ENCODE measurements at regions not wholly inside any gene's neighbourhood (a gene's known extent, or its start where the extent isn't known, plus 50 kb on each side); places are given as distances from the start of the nearest gene placed in this dataset.

DNA sequence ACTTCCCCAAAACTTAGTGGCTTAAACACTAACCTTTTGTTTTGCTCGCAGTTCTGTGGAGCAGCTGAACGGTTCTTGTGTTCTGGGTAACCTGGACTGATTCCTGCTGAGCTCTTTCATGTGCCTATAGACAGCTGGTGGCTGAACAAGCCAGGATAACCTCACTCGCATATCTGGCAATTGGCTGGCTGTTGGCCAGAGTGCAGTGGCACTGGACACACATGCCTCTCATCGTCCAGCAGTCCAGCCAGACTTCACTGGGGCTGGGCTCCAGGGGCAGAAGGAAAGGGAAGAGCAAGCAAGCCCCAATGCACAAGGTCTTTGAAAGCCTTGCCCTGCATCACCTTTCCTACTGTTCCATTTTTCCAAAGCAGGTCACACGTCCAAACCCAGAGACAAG, 53.6 kb upstream of the GATA2 start:
- no peak for DNase-seq
- Mint-ChIP-seq H3K4me1 (peaks cover 14% of the 10 kb centered on the region), H3K27me3 (ENCODE audit: low read depth in 3 of 3) (peaks cover 1 to 14% (median 9%) of the 10 kb centered on the region in 3 donors), H3K9me3 (peaks cover 5 to 18% (median 11%) of the 10 kb centered on the region in 7 donors), H3K36me3 (no peaks in the 10 kb centered on the region), H3K4me3 (no peak overlapping the region), H3K27ac (peak overlapping the region in 1 of 7 donors; percentile 18)
- intact Hi-C loops (cut with micrococcal nuclease): no loop called here
- Histone ChIP-seq H3K4me2 (replicated peaks; ENCODE audit: extremely low read depth, low read length, poor library complexity, severe bottlenecking) (no peak overlapping the region), H3K27ac (ENCODE audit: low read depth in 1 of 2, low read length in 2 of 2) (no peak overlapping the region), H3K9ac (ENCODE audit: insufficient read depth, low read length, poor library complexity, severe bottlenecking) (no peak overlapping the region), H3K79me2 (ENCODE audit: insufficient read depth, low read length) (no peaks in the 10 kb centered on the region), H2AFZ (ENCODE audit: insufficient read depth, low read depth, low read length, poor library complexity, severe bottlenecking) (no peak overlapping the region), H3K4me1 (ENCODE audit: control insufficient read depth in 1 of 2, insufficient read depth in 2 of 2, low read length in 2 of 2) (no peaks in the 10 kb centered on the region), H4K20me1 (ENCODE audit: insufficient read depth, low read length) (no peaks in the 10 kb centered on the region), H3K27me3 (ENCODE audit: control insufficient read depth in 2 of 2, insufficient read depth in 2 of 2, low read length in 2 of 2) (no peaks in the 10 kb centered on the region), H3K9me3 (replicated peaks in 1 of 2; ENCODE audit: control insufficient read depth in 1 of 2, insufficient read depth in 1 of 2, low read length in 2 of 2) (peaks cover 3 to 5% of the 10 kb centered on the region in 2 donors), H3K4me3 (replicated peaks in 1 of 3; ENCODE audit: low read depth in 2 of 3, low read length in 3 of 3) (no peak overlapping the region), H3K36me3 (replicated peaks in 1 of 2; ENCODE audit: control insufficient read depth in 1 of 2, insufficient read depth in 2 of 2, low read length in 2 of 2) (no peaks in the 10 kb centered on the region)
- TF ChIP-seq, protein P1, sequence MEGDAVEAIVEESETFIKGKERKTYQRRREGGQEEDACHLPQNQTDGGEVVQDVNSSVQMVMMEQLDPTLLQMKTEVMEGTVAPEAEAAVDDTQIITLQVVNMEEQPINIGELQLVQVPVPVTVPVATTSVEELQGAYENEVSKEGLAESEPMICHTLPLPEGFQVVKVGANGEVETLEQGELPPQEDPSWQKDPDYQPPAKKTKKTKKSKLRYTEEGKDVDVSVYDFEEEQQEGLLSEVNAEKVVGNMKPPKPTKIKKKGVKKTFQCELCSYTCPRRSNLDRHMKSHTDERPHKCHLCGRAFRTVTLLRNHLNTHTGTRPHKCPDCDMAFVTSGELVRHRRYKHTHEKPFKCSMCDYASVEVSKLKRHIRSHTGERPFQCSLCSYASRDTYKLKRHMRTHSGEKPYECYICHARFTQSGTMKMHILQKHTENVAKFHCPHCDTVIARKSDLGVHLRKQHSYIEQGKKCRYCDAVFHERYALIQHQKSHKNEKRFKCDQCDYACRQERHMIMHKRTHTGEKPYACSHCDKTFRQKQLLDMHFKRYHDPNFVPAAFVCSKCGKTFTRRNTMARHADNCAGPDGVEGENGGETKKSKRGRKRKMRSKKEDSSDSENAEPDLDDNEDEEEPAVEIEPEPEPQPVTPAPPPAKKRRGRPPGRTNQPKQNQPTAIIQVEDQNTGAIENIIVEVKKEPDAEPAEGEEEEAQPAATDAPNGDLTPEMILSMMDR (IDR thresholded peaks at IDR 0.05): no peak
- WGBS (ENCODE audit: insufficient coverage): 64% methylated on average over 4 of the region's 5 CpGs

DNA sequence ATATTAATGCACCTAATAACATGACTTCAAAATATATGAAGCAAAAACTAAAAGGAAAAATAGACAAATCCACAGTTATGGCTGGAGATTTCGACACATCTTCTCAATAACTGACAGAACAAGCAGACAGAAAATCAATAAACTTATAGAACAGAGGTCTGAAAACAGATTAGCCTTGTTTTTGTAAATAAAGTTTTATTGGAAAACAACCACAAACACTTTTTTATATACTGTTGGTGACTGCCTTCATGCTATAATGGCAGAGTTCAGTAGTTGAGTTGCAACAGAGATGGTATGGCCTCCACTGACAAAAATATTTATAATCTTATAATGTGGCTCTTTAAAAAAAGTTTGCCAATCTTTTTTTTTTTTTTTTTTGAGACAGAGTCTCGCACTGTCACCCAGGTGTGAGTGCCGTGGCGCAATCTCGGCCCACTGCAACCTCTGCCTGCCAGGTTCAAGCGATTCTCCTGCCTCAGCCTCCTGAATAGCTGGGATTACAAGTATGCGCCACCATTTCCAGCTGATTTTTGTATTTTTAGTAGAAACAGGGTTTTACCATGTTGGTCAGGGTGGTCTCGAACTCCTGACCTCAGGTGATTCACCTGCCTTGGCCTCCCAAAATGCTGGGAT, 52.2 kb upstream of the GATA2 start:
- Histone ChIP-seq H4K20me1 (ENCODE audit: insufficient read depth, low read length) (no peaks in the 10 kb centered on the region), H3K9ac (ENCODE audit: insufficient read depth, low read length, poor library complexity, severe bottlenecking) (no peak overlapping the region), H3K27ac (ENCODE audit: low read depth in 1 of 2, low read length in 2 of 2) (no peak overlapping the region), H3K4me2 (replicated peaks; ENCODE audit: extremely low read depth, low read length, poor library complexity, severe bottlenecking) (no peak overlapping the region), H2AFZ (ENCODE audit: insufficient read depth, low read depth, low read length, poor library complexity, severe bottlenecking) (no peak overlapping the region), H3K27me3 (ENCODE audit: control insufficient read depth in 2 of 2, insufficient read depth in 2 of 2, low read length in 2 of 2) (no peaks in the 10 kb centered on the region), H3K79me2 (ENCODE audit: insufficient read depth, low read length) (no peaks in the 10 kb centered on the region), H3K4me1 (ENCODE audit: control insufficient read depth in 1 of 2, insufficient read depth in 2 of 2, low read length in 2 of 2) (no peaks in the 10 kb centered on the region), H3K9me3 (replicated peaks in 1 of 2; ENCODE audit: control insufficient read depth in 1 of 2, insufficient read depth in 1 of 2, low read length in 2 of 2) (peaks cover 3 to 5% of the 10 kb centered on the region in 2 donors), H3K4me3 (replicated peaks in 1 of 3; ENCODE audit: low read depth in 2 of 3, low read length in 3 of 3) (no peak overlapping the region), H3K36me3 (replicated peaks in 1 of 2; ENCODE audit: control insufficient read depth in 1 of 2, insufficient read depth in 2 of 2, low read length in 2 of 2) (no peaks in the 10 kb centered on the region)
- H3K27me3 Mint-ChIP-seq (ENCODE audit: low read depth in 3 of 3): peaks cover 0 to 6% (median 4%) of the 10 kb centered on the region in 3 donors
- TF ChIP-seq, protein P1 (IDR thresholded peaks at IDR 0.05): no peak
- peaks cover 6 to 22% (median 12%) of the 10 kb centered on the region in 7 donors for H3K9me3 Mint-ChIP-seq
- no peaks in the 10 kb centered on the region for H3K36me3 Mint-ChIP-seq
- H3K4me3 Mint-ChIP-seq: no peak overlapping the region
- no peak overlapping the region for H3K27ac Mint-ChIP-seq
- 100% methylated on average over 5 of the region's 8 CpGs for WGBS (ENCODE audit: insufficient coverage)
- H3K4me1 Mint-ChIP-seq: peaks cover 8% of the 10 kb centered on the region
- DNase-seq: no peak
- intact Hi-C loops (cut with micrococcal nuclease): no loop called here

Data from CD14-positive monocyte (primary cell).